ENCODE measurements at regions not wholly inside any gene's neighbourhood (a gene's known extent, or its start where the extent isn't known, plus 50 kb on each side); places are given as distances from the start of the nearest gene placed in this dataset.
"Not testable (repeated sequence)": the region's sequence is repeated elsewhere in the genome, so short reads cannot be mapped to it uniquely, and the experiment has no call there.

DNA sequence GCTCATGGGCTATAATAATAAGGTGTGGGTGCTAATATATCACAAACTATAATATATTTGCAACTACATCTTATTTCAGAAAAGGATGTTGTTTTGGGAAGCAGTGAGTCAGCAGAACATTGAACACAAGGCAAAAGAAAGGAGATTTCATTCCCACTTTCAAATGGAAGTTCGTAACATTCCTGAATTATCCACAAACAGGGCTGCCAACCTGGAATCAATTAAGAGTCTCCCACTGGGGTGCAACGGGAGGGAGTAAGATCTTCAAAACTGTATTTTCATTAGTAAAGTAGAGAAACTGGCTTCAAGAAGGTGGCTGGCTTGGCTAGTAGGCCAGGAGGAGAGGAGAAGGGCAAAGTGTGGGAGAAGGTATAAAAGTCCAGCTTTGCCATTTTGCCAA lies 479.6 kb downstream of the CNTN3 start:
- Histone ChIP-seq H3K9me3 (no peaks in the 10 kb centered on the region), H3K27ac (replicated peaks in 1 of 4) (no peak overlapping the region), H3K27me3 (no peaks in the 10 kb centered on the region), H3K4me3 (no peak overlapping the region), H3K4me1 (no peaks in the 10 kb centered on the region), H3K36me3 (no peaks in the 10 kb centered on the region)
- intact Hi-C loops (cut with DNase I) = no loop called here
- no peak for DNase-seq (ENCODE audit: extremely low spot score)
- WGBS = 54% methylated on average over 2 of the region's 2 CpGs
- no peak for TF ChIP-seq POLR2AphosphoS5 (IDR thresholded peaks at IDR 0.05)
- TF ChIP-seq, protein P1, sequence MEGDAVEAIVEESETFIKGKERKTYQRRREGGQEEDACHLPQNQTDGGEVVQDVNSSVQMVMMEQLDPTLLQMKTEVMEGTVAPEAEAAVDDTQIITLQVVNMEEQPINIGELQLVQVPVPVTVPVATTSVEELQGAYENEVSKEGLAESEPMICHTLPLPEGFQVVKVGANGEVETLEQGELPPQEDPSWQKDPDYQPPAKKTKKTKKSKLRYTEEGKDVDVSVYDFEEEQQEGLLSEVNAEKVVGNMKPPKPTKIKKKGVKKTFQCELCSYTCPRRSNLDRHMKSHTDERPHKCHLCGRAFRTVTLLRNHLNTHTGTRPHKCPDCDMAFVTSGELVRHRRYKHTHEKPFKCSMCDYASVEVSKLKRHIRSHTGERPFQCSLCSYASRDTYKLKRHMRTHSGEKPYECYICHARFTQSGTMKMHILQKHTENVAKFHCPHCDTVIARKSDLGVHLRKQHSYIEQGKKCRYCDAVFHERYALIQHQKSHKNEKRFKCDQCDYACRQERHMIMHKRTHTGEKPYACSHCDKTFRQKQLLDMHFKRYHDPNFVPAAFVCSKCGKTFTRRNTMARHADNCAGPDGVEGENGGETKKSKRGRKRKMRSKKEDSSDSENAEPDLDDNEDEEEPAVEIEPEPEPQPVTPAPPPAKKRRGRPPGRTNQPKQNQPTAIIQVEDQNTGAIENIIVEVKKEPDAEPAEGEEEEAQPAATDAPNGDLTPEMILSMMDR (IDR thresholded peaks at IDR 0.05) = no peak
- TF ChIP-seq EP300 (IDR thresholded peaks at IDR 0.05) = no peak
- no peak for TF ChIP-seq POLR2A (IDR thresholded peaks at IDR 0.05; ENCODE audit: low read depth)

DNA sequence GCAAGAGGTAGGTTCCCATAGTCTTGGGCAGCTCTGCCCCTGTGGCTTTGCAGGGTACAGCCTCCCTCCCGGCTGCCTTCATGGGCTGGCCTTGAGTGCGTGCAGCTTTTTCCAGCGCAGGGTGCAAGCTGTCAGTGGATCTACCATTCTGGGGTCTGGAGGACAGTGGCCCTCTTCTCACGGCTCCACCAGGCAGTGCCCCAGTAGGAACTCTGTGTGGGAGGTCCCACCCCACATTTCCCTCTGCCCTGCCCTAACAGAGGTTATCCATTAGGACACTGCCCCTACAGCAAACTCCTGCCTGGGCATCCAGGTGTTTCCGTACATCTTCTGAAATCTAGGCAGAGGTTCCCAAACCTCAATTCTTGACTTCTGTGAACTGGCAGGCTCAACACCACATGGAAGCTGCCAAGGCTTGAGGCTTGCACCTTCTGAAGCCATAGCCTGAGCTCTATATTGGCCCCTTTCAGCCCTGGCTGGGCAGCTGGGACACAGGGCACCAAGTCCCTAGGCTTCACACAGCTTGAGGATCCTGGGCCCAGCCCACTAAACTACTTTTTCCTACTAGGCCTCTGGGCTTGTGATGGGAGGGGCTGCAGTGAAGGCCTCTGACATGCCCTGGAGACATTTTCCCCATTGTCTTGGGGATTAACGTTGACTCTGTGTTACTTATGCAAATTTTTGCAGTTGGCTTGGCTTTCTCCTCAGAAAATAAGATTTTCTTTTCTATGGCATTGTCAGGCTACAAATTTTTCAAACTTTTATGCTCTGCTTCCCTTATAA lies 482.7 kb downstream of the CNTN3 start:
- H3K27ac ChIP-seq (replicated peaks in 1 of 4); H3K27me3 ChIP-seq; H3K36me3 ChIP-seq; H3K4me1 ChIP-seq; DNase-seq (ENCODE audit: extremely low spot score); H3K9me3 ChIP-seq; H3K4me3 ChIP-seq; intact Hi-C loops (cut with DNase I): not testable (repeated sequence)
- 69% methylated on average over 3 of the region's 6 CpGs for WGBS

DNA sequence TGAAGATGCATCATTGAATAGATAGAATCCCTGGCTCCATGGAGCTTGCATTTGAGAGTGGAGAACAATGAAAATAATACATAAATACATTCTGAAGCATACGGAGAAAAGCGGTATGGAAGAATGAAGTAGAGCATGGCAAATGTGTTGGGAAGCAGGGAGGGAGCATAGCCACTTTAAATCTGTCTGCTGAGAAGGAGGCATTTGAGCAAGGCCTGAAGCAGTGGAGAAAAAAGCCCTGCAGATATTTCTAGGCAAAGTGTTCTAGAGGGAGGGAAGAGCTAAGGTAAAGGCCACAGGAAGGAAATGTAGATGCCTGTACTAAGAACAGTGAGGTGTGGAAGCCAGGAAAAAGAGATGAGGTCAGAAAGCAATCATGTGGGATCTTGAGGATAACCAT lies 484.8 kb downstream of the CNTN3 start:
- TF ChIP-seq EP300 (IDR thresholded peaks at IDR 0.05) (no peak), POLR2A (IDR thresholded peaks at IDR 0.05; ENCODE audit: low read depth) (no peak), POLR2AphosphoS5 (IDR thresholded peaks at IDR 0.05) (no peak)
- TF ChIP-seq, protein P1 (IDR thresholded peaks at IDR 0.05) = no peak
- no peak for DNase-seq (ENCODE audit: extremely low spot score)
- Histone ChIP-seq H3K27me3 (no peaks in the 10 kb centered on the region), H3K36me3 (no peaks in the 10 kb centered on the region), H3K4me1 (no peaks in the 10 kb centered on the region), H3K27ac (replicated peaks in 1 of 4) (no peak overlapping the region), H3K9me3 (no peaks in the 10 kb centered on the region), H3K4me3 (no peak overlapping the region)
- intact Hi-C loops (cut with DNase I) = no loop called here
- WGBS = 94% methylated on average over 2 of the region's 2 CpGs

DNA sequence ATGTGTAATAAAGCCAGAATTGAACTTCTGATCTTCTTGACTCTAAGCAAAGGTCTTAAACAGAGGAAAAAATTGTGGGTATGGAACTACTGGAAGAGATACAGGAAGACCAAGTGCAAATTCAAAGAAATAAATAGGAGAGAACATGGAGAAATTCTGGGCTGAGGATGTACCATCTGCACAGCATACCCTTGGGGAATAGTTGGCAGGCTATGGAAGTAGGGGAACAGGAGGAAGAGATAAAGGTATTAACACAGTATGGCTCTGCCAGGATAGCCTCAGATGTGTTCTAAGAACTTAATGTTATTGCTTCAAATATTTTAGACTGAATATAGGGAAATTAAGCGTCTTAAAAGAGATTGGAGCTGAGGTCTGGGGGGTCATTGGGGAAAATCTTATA lies 485.4 kb downstream of the CNTN3 start:
- Histone ChIP-seq H3K27ac (replicated peaks in 1 of 4) (no peak overlapping the region), H3K4me1 (no peaks in the 10 kb centered on the region), H3K9me3 (no peaks in the 10 kb centered on the region), H3K36me3 (no peaks in the 10 kb centered on the region), H3K27me3 (no peaks in the 10 kb centered on the region), H3K4me3 (no peak overlapping the region)
- TF ChIP-seq, protein P1 (IDR thresholded peaks at IDR 0.05) = no peak
- no peak for TF ChIP-seq POLR2AphosphoS5 (IDR thresholded peaks at IDR 0.05)
- WGBS = 84% methylated on average over 1 of the region's 1 CpG
- intact Hi-C loops (cut with DNase I) = no loop called here
- no peak for DNase-seq (ENCODE audit: extremely low spot score)

DNA sequence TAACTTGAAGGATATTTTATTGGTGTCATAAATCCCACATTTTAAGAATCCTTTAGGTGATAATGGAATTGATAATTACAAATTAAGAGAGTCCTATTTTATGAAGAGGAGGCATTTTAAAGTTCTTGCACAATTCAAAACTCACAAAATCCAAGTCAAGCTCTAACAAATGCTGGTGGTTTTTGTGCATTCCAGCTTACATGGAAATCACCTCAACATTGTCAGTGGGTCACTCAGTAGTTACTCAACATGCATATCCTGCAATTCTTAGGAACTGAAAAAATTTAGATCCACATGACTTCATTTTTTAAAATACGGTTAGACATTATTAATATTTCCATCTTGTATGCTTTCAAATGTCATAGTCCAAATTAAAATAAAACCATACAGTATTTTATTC lies 487.2 kb downstream of the CNTN3 start:
- Histone ChIP-seq H3K27me3 (no peaks in the 10 kb centered on the region), H3K4me3 (no peak overlapping the region), H3K27ac (replicated peaks in 1 of 4) (no peak overlapping the region), H3K4me1 (no peaks in the 10 kb centered on the region), H3K36me3 (no peaks in the 10 kb centered on the region), H3K9me3 (no peaks in the 10 kb centered on the region)
- WGBS = 95% methylated on average over 1 of the region's 1 CpG
- TF ChIP-seq, protein P1 (IDR thresholded peaks at IDR 0.05) = no peak
- intact Hi-C loops (cut with DNase I) = no loop called here
- DNase-seq (ENCODE audit: extremely low spot score) = no peak
